GM23338 (cell line): ENCODE measurements at regions not wholly inside any gene's neighbourhood (a gene's known extent, or its start where the extent isn't known, plus 50 kb on each side); places are given as distances from the start of the nearest gene placed in this dataset.

Source experiments
- CTCF ChIP-seq, 2 experiments: fragments of 200-600 bp in 1 of 2; sonication (generic) in 1 of 2; conservative IDR thresholded peaks; 2 replicates each; pipeline versions ENCODE4 v1.5.1 to v1.6.1; 2016 to 2017; ENCODE audit warnings: antibody characterized with exemption in 2 of 2, low read depth in 2 of 2, mild to moderate bottlenecking in 2 of 2, moderate library complexity in 1 of 2
- POLR2AphosphoS5 ChIP-seq: IDR thresholded peaks from 2 replicates; pipeline ENCODE4 v1.6.1; 2016; ENCODE audit warnings: antibody characterized with exemption, low read depth
- ZNF114 ChIP-seq: fragments of 250-450 bp; sonication (Bioruptor Pico); IDR thresholded peaks from 2 replicates; pipeline ENCODE4 v1.5.0; 2020; ENCODE audit warnings: mild to moderate bottlenecking, moderate library complexity

- TF ChIP-seq CTCF (conservative IDR thresholded peaks at IDR 0.05; ENCODE audit: low read depth in 2 of 2) = no peak
- no peak for TF ChIP-seq ZNF114 (CRISPR knock-in tag)
- no peak for TF ChIP-seq POLR2AphosphoS5
Measured at GRCh38 chr5:56522960-56523359, 289.8 kb upstream of the ANKRD55 start.
